ENCODE measurements at regions not wholly inside any gene's neighbourhood (a gene's known extent, or its start where the extent isn't known, plus 50 kb on each side); places are given as distances from the start of the nearest gene placed in this dataset.

- H3K9me3 ChIP-seq (ENCODE audit: control insufficient read depth, insufficient read depth, low read depth, low read length): no peaks in the 10 kb centered on the region
- no peak for DNase-seq (ENCODE audit: low read depth, low spot score)
- intact Hi-C loops (cut with micrococcal nuclease; ENCODE audit: unreplicated experiment): no loop called here
- no peak overlapping the region for H3K27ac ChIP-seq (ENCODE audit: low read length)
- no peak overlapping the region for H3K4me3 ChIP-seq (ENCODE audit: low read depth in 2 of 2, low read length in 2 of 2)
- H3K36me3 ChIP-seq (ENCODE audit: control insufficient read depth, insufficient read depth, low read length): no peaks in the 10 kb centered on the region
- no peak for ATAC-seq
- POLR2A ChIA-PET: no interaction called here
- no TSS peak for BruUV-seq (replicated peaks)
- in situ Hi-C loops (cut with HindIII; ENCODE audit: low pct_unique_long_range_greater_than_20kb, low sequenced_read_pairs): no loop called here
- CTCF ChIA-PET: no interaction called here
- H3K4me1 ChIP-seq (ENCODE audit: control insufficient read depth, insufficient read depth, low read length): peaks cover 11% of the 10 kb centered on the region
- TF ChIP-seq CTCF (IDR thresholded peaks at IDR 0.05): no peak
- no peaks in the 10 kb centered on the region for H3K27me3 ChIP-seq (ENCODE audit: control insufficient read depth, insufficient read depth, low read length)
Observed at GRCh38 chr11:86175191-86175590, 69.4 kb upstream of the EED start.

GRCh38 chr11:86174101-86175046, 70.2 kb upstream of the EED start:
- Histone ChIP-seq H3K4me1 (ENCODE audit: control insufficient read depth, insufficient read depth, low read length) (peaks cover 9% of the 10 kb centered on the region), H3K27me3 (ENCODE audit: control insufficient read depth, insufficient read depth, low read length) (no peaks in the 10 kb centered on the region), H3K36me3 (ENCODE audit: control insufficient read depth, insufficient read depth, low read length) (no peaks in the 10 kb centered on the region), H3K9me3 (ENCODE audit: control insufficient read depth, insufficient read depth, low read depth, low read length) (no peaks in the 10 kb centered on the region), H3K27ac (ENCODE audit: low read length) (peak overlapping the region; percentile 10; the same call in 1 of the 2 replicates), H3K4me3 (ENCODE audit: low read depth in 2 of 2, low read length in 2 of 2) (no peak overlapping the region)
- DNase-seq (ENCODE audit: low read depth, low spot score) (no peak), ATAC-seq (peak; percentile 80)
- no peak for TF ChIP-seq POLR2AphosphoS5 (IDR thresholded peaks at IDR 0.05; ENCODE audit: low read depth, low read length)
- TF ChIP-seq CTCF (IDR thresholded peaks at IDR 0.05): no peak
- TF ChIP-seq REST (IDR thresholded peaks at IDR 0.05; ENCODE audit: insufficient read depth in 1 of 2, low read depth in 2 of 2, low read length in 1 of 2): no peak
- TF ChIP-seq TCF7L2 (IDR thresholded peaks at IDR 0.05; ENCODE audit: low read depth, low read length): no peak
- no peak for TF ChIP-seq SIN3A (IDR thresholded peaks at IDR 0.05; ENCODE audit: borderline replicate concordance, insufficient read depth, low read depth, low read length)
- in situ Hi-C loops (cut with HindIII; ENCODE audit: low pct_unique_long_range_greater_than_20kb, low sequenced_read_pairs): no loop called here
- ChIA-PET POLR2A (no interaction called here), CTCF (no interaction called here)
- BruUV-seq (replicated peaks): no TSS peak
- intact Hi-C loops (cut with micrococcal nuclease; ENCODE audit: unreplicated experiment): no loop called here

All from Panc1 (cell line).